SW 1271 (cell line): ENCODE measurements at regions not wholly inside any gene's neighbourhood (a gene's known extent, or its start where the extent isn't known, plus 50 kb on each side); places are given as distances from the start of the nearest gene placed in this dataset.

ENCODE experiments used
- DNase-seq, 2 experiments: peaks; one replicate each; lab custom pipeline; 2025; lab: John Stamatoyannopoulos, UW

DNA sequence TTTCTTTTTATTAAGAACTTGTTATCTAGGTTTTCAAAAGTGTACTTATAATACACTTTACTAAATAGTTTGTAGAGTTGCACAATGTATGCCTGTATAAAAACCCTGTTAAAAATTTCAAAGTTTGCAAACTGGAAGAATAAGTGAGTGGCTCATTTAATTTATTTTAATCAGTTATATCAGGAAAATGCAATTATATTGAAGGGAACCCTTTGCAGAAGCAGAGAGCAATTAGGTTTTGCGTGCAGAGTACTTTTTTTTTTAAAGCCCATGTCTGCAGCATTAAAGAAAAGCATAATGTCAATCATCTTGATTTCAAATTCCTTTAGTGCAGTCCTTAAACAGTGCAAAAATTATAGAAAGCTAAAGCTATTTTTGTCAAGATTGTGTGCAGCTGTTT lies 271.3 kb upstream of the LDB2 start:
- no peak for DNase-seq

DNA sequence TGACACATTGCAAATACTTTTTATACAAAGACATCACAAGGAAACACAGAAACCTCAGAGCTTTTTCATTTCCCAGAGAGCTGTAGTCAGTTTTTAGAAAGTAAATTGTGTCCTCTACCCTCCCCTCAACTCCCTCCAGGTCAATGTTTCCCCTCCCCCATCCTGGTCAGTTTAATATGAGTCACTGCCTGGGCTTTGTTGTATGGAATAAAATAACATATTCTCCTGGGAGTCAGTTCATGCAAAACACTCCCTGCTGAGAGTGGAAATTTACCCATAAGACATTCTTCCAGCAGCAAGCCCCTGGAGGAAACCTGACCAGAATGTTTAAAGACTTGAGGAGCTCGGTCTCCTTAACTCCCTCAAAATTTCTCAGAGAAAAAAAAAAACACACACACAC lies 270.1 kb upstream of the LDB2 start:
- DNase-seq, result no peak

DNA sequence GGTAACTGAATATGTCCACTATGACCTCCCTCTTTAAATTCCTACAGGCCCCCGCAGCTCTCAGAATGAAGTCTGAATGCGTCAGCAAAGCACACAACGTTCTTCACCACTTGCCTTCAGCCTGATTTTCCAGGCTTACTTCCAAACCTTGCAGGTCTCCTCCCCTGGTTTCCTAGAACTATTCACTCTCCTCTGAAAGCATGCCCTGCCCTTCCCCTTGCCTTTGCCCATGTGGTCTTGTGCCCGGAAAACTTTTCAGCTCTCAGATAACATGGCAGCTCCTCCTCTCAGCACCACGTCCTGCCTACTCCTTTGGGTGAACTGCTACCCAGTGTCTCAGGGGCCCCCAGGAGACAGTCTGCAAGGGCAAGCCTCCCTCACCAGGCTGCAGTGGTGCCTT lies 268.5 kb upstream of the LDB2 start:
- DNase-seq, result no peak

DNA sequence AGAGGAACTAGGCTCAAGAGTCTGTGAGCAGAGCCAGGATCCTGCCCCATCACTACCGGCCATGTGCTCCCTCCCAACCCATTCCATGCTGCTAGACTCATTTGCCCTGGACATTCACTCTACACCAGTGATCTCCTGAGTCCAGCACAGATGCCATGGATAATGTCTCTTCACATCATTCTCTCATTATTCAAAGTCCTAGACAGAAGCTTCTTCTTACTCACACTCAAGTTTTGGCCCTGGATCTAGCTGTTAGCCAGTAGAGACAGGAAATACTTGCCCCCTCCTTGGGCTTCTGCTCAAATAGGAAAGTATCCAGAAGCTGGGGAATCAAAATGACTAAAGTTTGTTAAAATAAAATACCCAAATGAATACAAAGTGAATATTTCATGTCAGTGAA lies 266.8 kb upstream of the LDB2 start:
- DNase-seq, result no peak

DNA sequence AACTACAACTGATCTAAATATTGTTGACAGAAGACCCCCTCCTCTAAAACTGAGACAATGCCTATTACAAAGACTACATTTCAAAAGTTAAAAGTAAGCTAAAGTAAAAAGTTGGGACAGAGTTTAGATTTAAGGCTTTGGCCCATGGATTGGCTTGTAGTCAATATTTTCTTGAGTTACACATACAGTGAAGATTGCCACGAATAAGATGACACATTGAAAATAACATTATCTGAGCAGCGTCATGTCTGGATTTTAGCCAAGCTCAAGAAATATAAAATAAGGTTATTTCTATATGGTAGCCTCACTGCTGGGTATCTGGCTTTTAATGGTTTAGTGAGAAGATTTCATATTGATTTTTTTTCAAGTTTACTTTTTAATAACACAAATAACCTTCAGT lies 266.2 kb upstream of the LDB2 start:
- no peak for DNase-seq

DNA sequence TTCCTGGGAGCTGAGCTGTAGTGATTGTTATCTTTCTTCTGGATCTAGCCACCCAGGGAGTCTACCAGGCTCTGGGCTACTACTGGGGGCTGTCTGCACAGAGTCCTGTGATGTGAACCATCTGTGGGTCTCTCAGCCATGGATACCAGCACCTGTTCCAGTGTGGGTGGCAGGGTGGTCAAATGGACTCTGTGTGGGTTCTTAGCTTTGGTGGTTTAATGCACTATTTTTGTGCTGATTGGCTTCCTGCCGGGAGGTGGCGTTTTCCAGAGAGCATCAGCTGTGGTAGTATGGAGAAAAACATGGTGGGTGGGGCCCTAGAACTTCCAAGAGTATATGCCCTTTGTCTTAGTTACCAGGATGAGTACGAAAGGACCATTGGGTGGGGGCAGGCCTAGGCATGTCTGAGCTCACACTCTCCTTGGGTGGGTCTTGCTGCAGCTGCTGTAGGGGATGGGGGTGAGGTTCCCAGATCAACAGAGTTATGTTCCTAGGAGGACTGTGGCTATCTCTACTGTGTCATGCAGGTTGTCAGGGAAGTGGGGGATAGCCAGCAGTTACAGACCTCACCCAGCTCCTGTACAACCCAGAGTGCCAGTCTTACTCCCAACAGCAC lies 264.8 kb upstream of the LDB2 start:
- DNase-seq, result no peak

DNA sequence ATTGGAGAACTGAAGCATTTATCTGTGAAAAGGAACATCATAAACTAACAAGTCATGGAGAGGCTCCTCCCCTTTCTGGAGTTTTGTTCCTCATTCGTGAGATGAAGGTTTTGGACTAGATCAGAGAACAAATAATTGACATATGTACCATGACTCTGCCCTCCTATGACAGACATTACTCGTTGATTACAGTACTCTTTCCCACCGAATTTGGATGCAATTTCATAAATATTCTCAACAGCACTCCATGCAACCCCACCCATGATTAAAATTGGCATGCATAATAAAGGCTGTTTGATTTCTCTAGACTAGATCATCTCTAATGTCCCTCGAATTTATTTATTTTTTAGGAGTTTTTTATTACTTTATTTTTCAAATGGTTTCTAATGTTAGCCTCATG lies 258.9 kb upstream of the LDB2 start:
- no peak for DNase-seq

DNA sequence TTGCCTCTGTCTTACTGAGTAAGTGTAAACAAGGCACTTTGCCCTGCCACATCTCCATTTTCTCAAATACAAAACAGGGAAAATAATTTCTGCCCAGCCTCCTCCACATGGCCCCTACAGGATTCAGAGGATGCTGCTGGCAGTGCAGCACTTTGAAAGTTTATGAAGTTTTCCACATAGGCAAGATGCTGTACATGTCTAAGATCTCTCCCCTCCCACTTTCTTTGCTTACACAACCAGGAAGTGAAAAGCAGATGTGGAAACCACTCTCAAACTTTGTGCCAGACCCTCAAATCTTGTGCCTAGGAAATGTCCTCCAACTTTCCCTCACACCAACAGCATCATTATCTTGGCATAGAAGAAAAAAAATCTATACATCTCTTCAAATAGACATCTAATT lies 257.0 kb upstream of the LDB2 start:
- no peak for DNase-seq

DNA sequence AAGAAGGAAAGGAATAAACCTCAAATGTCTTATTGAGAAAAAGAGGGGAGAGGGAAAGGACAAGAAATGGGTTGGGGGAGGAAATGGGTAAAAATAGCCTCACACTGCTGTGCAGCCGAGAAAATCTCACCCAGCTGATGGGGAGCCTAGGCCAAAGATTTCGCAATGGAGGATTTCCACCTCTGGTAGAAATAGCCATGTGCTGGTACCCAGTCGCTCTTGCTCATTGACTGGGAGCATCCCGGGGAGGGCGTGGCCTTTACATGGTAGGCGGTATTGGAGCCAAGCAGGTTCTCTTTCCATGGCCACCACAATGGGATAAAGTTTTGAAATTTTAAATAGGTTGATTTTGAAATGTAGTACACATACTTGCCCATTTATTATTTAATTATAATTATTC lies 255.1 kb upstream of the LDB2 start:
- no peak for DNase-seq

DNA sequence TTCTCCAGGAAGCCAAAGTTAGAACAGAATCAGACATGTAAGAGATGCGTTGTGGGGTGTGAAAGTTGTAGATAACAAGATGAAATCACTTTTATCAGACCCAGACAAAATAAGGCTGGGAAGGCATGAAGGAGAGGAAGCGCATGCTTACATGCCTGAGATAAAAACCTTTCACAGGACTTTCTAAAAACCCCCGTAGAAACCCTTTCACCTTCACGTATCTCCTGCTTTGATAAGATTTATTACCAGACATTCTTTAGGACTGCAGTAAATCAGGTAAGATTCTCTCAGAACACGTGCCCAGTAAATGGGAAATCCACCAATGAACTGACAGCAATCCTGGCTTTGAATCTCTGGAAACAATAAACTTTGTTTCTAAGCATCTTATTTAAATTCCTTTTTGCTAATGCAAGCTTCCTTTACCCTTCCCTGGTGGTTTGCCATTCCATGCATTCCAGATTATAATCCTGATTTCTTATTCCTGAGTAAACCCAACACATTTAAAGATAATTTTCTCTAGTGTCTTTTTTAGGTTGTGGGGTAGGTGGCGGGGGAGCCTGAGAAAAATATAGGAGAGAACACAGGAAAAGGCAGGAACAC lies 254.6 kb upstream of the LDB2 start:
- no peak for DNase-seq

DNA sequence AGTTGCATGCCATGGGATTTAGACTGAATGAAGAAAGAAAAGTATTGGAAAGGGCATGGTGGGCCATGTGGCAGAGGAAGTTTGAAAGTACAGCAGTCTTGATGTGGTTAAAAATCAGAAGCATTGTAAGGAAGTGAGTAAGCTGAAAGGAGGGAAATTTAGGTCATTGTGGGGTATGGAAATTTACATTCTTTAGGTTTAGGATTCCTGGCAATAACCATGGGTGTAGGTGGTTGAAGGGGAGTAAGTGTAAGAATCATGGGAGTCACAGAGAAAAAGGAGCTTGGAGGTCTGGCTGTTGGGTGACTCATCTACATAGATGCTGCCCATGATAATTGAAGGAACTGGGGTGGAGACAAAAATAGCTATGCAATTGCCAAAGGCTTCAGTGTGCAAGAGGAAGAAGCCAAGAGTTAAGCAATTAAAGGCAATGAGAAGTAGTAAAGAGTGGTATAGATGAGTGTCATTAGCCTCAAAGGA lies 243.8 kb upstream of the LDB2 start:
- DNase-seq, result no peak

DNA sequence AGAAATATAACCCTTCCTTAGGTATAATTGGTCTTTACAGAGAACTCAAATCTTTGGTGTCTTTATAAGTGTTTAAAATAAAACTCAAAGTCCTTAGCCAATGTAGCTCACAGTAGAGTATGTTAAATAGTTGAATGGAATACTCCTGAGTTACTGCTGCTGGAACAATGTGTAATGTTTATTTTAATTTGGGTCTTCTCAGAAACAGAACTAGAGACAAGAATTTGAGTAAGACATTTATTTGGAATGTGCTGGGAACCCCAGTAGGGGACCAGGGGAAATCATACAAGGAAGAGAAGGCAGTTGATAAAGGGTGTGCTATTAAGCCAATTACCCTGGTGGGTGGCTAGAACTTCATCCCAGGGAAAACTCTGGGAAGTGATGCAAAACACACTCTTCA lies 240.4 kb upstream of the LDB2 start:
- no peak for DNase-seq

DNA sequence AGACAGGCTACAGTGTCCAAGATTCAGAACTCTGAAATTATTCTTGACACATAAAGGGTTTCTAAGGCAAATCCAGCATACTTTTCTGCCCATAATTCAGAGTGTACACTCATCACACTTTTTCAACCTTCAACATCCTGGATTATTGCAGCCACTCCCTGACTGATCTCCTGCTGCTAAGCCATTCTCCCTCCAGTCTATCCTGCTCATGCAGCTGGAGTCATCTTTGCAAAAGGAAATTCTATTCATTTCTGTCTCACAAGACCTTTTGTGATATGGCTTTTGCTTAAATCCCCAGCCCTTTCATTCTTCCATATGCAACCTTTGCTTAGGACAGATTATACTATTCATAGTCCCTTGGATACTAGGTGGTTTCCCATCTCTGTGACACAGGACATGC lies 236.1 kb upstream of the LDB2 start:
- DNase-seq, result no peak

DNA sequence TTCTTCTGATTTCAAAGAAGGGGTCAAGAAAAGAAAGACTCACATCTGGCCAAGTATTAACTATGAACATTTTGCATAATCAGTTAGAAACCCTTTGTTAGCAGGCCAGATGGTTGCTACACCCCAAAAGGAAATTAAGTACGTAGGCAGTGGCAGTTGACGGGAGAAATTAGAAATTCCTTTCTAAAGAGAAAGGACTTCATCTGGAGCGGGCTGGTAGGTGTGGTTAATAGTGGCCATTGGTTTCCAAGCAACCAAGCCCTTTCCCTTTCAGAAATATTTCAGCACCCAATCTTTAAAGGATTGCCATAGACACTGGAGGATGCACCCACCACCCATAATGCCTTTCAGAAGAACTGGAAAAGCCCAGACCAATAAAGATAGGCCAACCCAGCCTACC lies 235.7 kb upstream of the LDB2 start:
- no peak for DNase-seq

DNA sequence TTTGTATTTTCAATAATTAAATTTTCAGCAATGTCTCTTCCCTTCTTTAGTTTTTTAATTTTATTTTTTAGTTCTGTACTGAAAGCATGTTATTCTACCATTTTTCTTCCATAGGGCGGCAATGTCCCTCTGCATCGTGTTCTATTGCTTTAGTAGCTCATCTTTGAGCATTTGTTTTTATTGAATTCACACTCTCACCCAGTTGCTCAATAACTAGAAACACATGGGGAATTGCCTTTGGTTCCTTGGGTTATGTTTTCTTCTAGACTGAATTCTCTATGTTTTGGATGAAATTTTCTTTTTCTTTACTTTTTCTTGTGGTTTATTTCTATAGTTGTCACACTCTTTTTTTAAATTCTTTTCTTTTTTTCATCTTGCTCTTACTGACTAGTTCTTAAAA lies 233.8 kb upstream of the LDB2 start:
- no peak for DNase-seq

DNA sequence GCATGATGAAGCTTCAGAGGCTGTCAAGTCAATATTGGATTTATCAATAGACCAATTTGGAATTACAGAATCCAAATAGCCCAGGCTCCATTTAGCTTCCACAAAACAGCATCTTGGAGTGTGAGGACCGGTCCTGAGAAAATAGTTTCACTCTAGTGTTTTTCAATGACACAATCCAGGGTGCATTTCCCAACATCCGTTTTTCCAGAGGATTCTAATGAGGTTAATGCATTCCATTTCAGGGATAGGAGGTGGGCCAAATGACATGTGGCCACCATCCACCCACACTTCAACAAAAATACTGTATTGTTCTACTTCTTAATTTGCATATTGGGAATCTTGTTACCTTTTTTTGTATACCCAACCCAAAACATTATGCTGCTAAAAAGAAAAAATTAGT lies 229.8 kb upstream of the LDB2 start:
- DNase-seq, result no peak

DNA sequence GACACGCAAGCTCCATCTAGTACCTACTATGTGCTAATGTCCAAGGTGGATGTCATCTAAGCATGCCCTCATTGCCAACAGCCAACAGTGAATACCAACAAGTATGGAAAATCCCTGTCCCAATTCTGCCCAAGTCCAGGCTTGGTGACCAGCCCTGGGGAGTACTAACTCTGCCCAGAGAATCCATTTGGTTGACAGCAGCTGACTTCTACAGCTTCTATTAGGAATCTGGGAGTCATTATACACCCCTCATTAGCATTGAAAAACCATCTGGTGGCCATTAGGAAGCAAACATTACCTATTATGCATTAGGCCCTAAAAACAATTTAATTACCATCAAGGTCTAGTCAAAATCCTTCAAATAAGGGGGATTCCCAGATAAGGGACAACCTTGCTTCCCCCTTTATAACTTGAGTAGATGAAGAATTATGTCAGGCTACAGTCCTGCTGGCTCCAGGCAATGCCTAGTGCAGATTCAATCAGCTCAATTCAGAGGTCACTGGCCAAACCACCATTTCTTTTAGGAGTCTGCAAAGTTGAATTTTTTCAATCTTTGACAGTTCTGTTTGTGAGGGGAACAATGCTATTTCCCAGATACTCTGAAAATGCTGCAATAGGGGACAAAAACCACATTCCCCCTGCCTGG lies 228.0 kb upstream of the LDB2 start:
- no peak for DNase-seq

DNA sequence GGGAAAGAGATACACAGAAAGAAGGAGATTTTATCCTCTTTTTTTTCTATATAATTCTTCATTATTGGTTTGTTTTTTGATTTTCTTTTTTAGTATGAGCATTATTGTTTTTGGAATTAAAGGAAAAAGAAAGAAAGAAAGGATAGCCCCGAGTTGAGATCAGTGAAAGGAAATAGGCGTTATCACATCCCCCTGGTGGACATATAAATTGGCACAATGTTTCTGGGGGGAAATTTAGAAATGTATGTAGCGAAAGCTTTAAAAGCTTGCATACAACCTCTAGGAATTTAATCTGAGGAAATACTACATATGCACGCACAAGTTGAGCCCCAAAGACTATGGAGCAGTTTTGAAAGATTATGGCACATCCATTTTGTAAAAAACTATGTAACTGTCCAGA lies 226.3 kb upstream of the LDB2 start:
- DNase-seq, result no peak

DNA sequence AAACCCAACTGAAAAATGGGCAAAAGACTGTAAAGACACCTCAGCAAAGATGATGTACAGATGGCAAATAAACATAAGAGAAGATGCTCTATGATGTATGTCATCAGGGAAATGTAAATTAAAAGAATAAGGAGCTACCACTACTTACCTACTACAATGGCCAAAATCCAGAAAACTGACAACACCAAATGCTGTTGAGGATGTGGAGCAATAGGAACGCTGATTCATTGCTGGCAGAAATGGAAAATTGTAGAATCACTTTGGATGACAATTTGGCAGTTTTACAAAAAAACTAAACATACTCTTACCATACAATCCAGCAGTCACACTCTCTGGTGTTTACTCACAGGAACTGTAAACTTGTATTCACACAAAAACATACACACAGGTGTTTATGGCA lies 222.3 kb upstream of the LDB2 start:
- DNase-seq, result no peak

DNA sequence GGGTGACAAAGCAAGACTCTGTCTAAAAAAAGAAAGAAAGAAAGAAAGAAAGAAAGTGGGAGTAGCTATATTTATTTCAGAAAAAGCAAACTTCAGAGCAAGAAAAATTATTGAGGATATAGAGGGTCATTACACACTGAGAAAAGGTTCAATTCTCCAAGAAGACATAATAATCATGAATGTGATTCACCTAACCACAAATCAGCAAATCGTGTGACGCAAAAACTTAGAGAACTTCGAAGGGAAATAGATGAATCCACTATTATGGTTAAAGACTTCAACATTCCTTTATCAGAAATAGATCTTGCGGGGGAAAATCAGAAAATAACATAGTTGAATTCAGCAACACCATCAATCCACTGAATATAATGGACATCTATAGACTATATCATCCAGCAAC lies 219.3 kb upstream of the LDB2 start:
- DNase-seq, result no peak

DNA sequence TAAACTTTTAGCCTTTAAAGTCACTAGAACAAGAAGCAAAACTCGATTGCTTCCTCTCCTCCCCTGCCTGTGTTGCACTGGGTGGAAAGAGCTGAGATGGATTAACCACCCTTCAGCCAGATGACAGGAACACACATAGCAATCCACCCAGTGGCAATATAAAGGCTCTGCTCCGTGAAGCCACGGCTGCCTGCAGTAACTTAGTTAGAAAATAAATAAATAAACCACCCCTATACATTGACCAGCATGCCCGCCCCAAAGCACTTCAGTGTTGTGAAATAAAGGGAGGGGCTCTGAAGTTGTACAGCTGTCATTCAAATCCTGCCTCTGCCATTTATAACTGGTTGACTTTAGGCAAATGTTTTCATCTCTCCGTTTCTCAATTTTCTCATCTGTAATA lies 217.1 kb upstream of the LDB2 start:
- DNase-seq, result no peak

DNA sequence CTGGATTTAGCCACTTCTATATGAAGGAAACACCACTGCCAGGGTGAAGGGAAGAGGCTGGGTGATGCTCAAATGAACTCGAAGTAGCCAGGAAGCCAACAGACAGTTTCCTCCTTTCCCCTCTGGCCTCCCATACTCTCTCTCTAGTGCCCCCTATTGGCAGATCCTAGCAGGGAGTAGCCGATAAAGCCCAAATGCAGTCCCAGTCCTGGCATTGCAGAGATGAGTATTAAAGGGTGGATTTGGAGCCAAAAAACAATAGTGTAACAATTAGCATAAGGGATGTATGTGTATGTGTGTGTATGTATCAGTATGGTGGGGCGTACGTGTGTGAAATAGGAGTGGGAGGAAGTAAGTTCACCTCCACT lies 213.8 kb upstream of the LDB2 start:
- no peak for DNase-seq

DNA sequence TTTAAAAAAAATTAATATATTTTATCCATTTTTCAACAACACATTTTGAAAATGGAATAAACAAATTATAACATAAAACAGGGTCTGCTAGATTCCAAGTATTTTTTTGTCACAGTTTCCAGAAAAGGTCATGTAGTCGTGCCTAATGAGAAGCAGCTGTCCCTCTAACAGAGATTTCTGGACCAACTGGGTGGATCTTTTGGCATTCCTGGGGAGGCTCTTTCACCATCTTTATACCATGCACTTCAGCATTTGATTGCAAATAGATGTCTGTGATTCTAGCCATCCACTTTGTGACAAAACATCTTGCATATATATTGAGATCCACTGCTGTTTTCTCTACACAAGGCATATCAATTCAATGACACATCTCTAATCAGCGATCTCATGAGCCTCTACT lies 210.7 kb upstream of the LDB2 start:
- DNase-seq, result no peak

DNA sequence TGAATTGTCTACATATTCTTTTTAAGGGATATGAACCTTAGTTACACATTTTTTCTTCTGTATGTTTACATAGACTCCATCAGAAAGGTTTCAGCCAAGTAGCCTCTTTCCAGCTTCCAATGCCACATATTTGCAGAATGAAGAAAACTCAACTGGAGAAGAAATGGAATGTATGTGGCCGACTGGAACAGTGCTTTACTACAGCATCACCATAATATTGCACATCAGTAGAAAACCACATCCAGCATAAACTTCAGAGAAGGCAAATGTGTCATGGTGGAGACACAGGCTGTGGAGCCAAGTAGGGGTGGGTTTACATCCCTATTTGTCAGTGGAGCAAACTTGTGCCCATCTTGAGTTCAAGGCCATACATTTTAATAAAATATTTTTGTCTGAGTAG lies 204.8 kb upstream of the LDB2 start:
- DNase-seq, result no peak
